Posterior cingulate gyrus (tissue), 11 donors: ENCODE measurements at regions not wholly inside any gene's neighbourhood (a gene's known extent, or its start where the extent isn't known, plus 50 kb on each side); places are given as distances from the start of the nearest gene placed in this dataset.
"Not testable (repeated sequence)": the region's sequence is repeated elsewhere in the genome, so short reads cannot be mapped to it uniquely, and the experiment has no call there.

Experiments
- DNase-seq, 10 donors: peaks; one replicate each; pipeline versions ENCODE4 v3.0.0 to v3.0.0-alpha.2; 2020 to 2021; ENCODE audit warnings: mixed read lengths in 3 of 10
- intact Hi-C: fragments of 100-400 bp; cut with DNase I; formaldehyde crosslinking; loops from one replicate; pipeline ENCODE4 v1.15.1; 2023

GRCh38 chr4:100042235-100042634, 92.2 kb upstream of the H2AZ1 start:
- intact Hi-C loops, result no loop called here
- no peak for DNase-seq

GRCh38 chr4:100041646-100042045, 91.6 kb upstream of the H2AZ1 start:
- intact Hi-C loops, result no loop called here
- no peak for DNase-seq

- no peak for DNase-seq
- intact Hi-C loops, result no loop called here
These were observed 84.1 kb upstream of the H2AZ1 start for GRCh38 chr4:100034023-100034664.

GRCh38 chr4:100026066-100026465, 76.0 kb upstream of the H2AZ1 start:
- DNase-seq, result no peak
- intact Hi-C loops, result no loop called here

- intact Hi-C loops, result no loop called here
- DNase-seq, result no peak
These were observed 73.7 kb upstream of the H2AZ1 start for GRCh38 chr4:100023800-100024199.

GRCh38 chr4:100022792-100023222, 72.7 kb upstream of the H2AZ1 start:
- intact Hi-C loops, result no loop called here
- no peak for DNase-seq

GRCh38 chr4:100019821-100020220, 69.7 kb upstream of the H2AZ1 start:
- intact Hi-C loops, result no loop called here
- no peak for DNase-seq

- intact Hi-C loops, result no loop called here
These were observed 67.7 kb upstream of the H2AZ1 start for GRCh38 chr4:100017637-100018310.

GRCh38 chr4:100016191-100016590, 66.1 kb upstream of the H2AZ1 start:
- DNase-seq, result no peak
- intact Hi-C loops, result no loop called here

More at GRCh38 chr4:100017637-100018310, 67.7 kb upstream of the H2AZ1 start:
- no peak for DNase-seq

GRCh38 chr4:100014616-100015015, 64.5 kb upstream of the H2AZ1 start:
- intact Hi-C loops, result no loop called here
- no peak for DNase-seq

- intact Hi-C loops, result no loop called here
- DNase-seq, result no peak
These were observed 59.4 kb upstream of the H2AZ1 start for GRCh38 chr4:100009490-100009889.

GRCh38 chr4:100008048-100008447, 58.0 kb upstream of the H2AZ1 start:
- no peak for DNase-seq
- intact Hi-C loops, result no loop called here

- DNase-seq, intact Hi-C loops: not testable (repeated sequence)
These were observed 56.1 kb upstream of the H2AZ1 start for GRCh38 chr4:100006161-100006560.
